ENCODE measurements at regions not wholly inside any gene's neighbourhood (a gene's known extent, or its start where the extent isn't known, plus 50 kb on each side); places are given as distances from the start of the nearest gene placed in this dataset.

DNA sequence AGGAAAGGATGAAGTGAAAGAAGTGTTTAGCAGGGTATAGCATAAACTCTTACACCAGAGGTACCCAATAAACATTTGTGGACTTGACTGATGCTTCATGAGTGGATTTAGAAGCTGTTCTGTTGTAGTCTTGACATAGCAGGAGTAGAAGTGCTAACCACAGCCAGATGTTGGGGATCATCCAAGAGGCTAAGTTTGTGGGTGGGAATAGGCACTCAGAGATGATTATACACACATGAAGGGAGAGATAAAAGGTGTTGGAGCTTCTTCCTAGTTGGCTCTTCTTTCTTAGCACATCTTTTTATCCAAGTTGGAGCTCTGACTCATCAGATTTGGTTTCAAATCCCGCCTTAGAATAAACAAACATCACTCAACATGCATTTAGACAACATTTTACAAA lies 166.7 kb upstream of the E2F7 start:
- TF ChIP-seq CTCF (IDR thresholded peaks at IDR 0.05; ENCODE audit: extremely low read depth, insufficient read depth, missing control alignments) = no peak
- in situ Hi-C loops (cut with MboI; ENCODE audit: low pct_unique_long_range_greater_than_20kb, low sequenced_read_pairs, unreplicated experiment) = no loop called here
- no peak for DNase-seq (ENCODE audit: low spot score)

DNA sequence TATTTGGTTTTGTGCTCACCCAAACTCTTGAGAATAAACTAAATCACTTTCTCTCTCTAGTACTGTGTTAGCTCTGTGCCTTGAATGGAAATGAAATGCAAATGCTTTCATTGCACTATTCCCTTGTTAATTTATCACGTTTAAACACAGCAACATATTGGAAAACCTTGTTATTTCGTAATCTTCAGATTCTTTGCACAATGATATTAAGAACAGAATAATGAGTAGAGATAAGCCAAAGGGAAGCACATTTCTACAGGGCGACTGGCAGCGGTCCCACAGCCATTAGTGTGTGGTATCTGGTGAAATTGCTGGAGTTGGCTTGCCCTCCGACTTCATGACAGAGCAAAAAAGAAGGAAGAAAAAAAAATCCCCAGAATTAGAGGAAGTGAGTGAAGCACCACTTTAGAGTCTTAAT lies 166.1 kb upstream of the E2F7 start:
- in situ Hi-C loops (cut with MboI; ENCODE audit: low pct_unique_long_range_greater_than_20kb, low sequenced_read_pairs, unreplicated experiment) = no loop called here
- no peak for DNase-seq (ENCODE audit: low spot score)
- no peak for TF ChIP-seq CTCF (IDR thresholded peaks at IDR 0.05; ENCODE audit: extremely low read depth, insufficient read depth, missing control alignments)

- in situ Hi-C loops (cut with MboI; ENCODE audit: low pct_unique_long_range_greater_than_20kb, low sequenced_read_pairs, unreplicated experiment) = no loop called here
- DNase-seq (ENCODE audit: low spot score) = no peak
- TF ChIP-seq CTCF (IDR thresholded peaks at IDR 0.05; ENCODE audit: extremely low read depth, insufficient read depth, missing control alignments) = no peak
Measured at GRCh38 chr12:77229640-77230442, 164.5 kb upstream of the E2F7 start.

GRCh38 chr12:77228376-77228775 lies 163.0 kb upstream of the E2F7 start:
- no peak for TF ChIP-seq CTCF (IDR thresholded peaks at IDR 0.05; ENCODE audit: extremely low read depth, insufficient read depth, missing control alignments)
- no peak for DNase-seq (ENCODE audit: low spot score)
- in situ Hi-C loops (cut with MboI; ENCODE audit: low pct_unique_long_range_greater_than_20kb, low sequenced_read_pairs, unreplicated experiment) = no loop called here

DNA sequence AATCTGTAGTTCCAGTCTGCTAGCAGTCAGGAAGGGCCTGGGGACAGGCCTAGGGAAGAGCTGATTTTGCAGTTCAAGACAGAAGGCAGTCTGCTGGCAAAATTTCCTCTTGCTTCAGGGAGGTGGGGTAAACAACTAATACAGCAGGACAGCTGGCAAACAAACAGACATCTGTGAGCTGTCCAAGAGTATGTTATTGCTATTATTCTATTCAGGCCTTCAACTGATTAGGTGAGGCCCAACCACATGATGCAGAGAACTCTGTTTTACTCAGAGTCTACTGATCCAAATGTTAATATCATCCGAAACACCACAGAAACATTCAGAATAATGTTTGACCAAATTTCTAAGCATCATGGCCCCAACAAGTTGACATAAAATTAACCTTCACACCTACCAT lies 161.0 kb upstream of the E2F7 start:
- DNase-seq (ENCODE audit: low spot score) = no peak
- no peak for TF ChIP-seq CTCF (IDR thresholded peaks at IDR 0.05; ENCODE audit: extremely low read depth, insufficient read depth, missing control alignments)
- in situ Hi-C loops (cut with MboI; ENCODE audit: low pct_unique_long_range_greater_than_20kb, low sequenced_read_pairs, unreplicated experiment) = no loop called here

GRCh38 chr12:77225373-77225772 lies 160.0 kb upstream of the E2F7 start:
- no peak for TF ChIP-seq CTCF (IDR thresholded peaks at IDR 0.05; ENCODE audit: extremely low read depth, insufficient read depth, missing control alignments)
- DNase-seq (ENCODE audit: low spot score) = no peak
- in situ Hi-C loops (cut with MboI; ENCODE audit: low pct_unique_long_range_greater_than_20kb, low sequenced_read_pairs, unreplicated experiment) = no loop called here
